ENCODE measurements at regions not wholly inside any gene's neighbourhood (a gene's known extent, or its start where the extent isn't known, plus 50 kb on each side); places are given as distances from the start of the nearest gene placed in this dataset.
"Not testable (repeated sequence)": the region's sequence is repeated elsewhere in the genome, so short reads cannot be mapped to it uniquely, and the experiment has no call there.

DNA sequence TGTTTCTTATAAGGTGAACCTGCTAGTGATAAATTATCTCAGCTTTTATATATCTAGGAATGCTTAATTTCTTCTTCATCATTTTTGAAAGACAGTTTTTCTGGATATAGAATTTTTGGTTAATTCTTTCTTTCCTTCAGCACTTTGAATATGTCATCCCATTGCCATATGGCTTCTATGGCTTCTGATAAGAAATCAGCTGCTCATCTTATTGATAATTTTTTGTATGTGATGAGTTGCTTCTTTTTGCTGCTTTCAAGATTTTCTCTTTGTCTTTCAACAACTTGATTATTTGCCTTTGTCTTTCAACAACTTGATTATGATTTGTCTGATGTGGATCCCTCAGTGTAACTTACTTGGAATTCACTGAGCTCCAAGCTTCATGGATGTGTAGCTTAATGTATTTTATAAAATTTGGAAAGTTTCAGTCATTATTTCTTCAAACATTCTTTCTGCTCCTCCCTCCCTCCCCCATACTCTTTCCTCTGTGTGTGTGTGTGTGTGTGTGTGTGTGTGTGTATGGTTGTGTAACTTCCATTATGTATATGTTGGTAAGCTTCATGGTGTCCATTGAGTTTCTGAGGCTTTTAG, 243.9 kb downstream of the TLE1 start:
- DNase-seq (ENCODE audit: low read depth in 1 of 2, low spot score in 1 of 2), result no peak

DNA sequence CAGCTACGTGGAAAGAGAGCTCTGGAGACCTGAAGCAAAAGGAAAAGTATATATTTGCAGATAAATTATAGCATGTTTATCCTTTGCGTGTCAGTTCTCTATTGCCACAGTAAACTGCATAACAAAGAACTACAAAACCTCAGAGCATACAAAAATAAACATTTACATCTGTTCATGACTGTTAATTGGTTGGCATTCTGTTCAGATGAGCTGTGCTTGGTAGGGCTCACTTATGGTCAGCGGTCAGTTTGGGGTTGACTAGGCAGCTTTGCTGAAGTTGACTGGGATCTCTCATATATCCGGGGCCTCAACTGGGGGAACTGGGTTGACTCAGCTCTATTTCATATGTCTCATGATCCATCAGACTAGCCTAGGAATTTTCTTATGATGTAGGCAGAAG, 257.7 kb downstream of the TLE1 start:
- no peak for DNase-seq (ENCODE audit: low read depth in 1 of 2, low spot score in 1 of 2)

DNA sequence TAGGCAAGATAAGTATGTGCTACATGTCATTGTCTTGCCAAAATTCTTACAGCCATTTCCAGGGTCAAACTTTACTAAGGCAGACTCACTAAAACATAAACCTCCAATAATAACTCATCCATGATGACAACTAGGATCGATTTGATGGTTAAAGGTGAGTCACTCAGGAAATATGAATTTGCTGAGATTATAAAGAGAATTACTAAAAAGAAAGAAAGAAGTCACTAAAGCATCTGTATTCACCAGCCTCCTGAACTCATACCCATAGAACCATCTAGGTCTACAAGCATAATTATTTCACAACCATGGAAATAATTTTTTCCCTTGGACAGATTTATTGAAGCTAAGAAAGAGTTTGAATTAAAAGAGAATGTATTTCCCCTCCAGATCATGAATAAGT, 258.6 kb downstream of the TLE1 start:
- no peak for DNase-seq (ENCODE audit: low read depth in 1 of 2, low spot score in 1 of 2)

DNA sequence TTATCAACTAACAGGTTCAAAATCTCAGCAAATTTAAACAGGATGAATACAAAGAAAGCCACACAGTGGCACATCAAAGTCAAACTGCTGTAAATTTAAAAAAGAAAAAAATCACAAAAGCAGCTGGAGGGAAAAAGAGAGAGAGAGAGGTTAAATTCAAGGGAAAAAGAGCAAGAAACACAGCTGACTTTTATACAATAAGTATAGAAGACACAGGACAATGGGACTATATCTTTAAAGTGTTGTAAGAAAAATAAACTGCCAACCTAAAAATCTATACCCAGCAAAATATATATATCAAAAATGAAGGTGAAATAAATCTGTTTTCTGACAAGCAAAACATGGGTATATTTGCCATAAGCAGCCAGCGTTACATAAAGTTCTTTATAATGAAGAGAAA, 261.5 kb downstream of the TLE1 start:
- DNase-seq (ENCODE audit: low read depth in 1 of 2, low spot score in 1 of 2), result no peak

GRCh38 chr9:81424431-81424830, 264.9 kb downstream of the TLE1 start:
- no peak for DNase-seq (ENCODE audit: low read depth in 1 of 2, low spot score in 1 of 2)

- DNase-seq (ENCODE audit: low read depth in 1 of 2, low spot score in 1 of 2), result no peak
These were observed 265.6 kb downstream of the TLE1 start for GRCh38 chr9:81423589-81424326.

DNA sequence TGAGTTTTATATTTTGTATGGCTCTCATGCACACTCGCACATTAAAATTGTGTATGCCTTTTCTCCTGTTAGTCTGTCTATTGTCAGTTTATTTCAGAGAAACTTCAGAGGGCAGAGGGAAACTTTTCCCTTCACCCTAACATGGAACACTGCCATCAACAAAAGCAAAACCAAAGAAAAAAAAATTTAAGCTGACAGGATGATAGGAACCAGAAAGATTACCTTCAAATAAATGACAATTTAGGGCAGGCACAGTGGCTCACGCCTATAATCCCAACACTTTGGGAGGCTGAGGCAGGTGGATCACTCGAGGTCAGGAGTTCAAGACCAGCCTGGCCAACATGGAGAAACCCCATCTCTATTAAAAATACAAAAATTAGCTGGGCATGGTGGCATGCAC, 268.3 kb downstream of the TLE1 start:
- not testable (repeated sequence) for DNase-seq (ENCODE audit: low read depth in 1 of 2, low spot score in 1 of 2)

DNA sequence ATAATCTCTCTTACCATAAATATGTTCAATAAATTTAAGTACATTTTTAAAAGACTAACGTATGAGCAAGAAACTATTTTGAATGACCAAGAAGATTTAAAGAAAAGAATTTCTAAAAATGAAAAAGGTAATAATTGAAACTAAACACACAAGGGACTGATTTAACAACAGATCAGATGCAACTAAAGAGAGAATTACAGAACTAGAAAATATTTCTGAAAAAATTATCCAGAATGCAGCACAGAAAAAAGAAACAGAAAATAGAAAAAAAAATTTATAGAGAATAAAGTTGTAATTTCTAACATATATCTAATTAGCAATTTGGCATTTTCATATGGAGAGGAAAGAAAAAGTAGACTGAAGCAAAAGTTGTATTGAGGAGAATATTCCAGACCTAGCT, 269.3 kb downstream of the TLE1 start:
- DNase-seq (ENCODE audit: low read depth in 1 of 2, low spot score in 1 of 2), result no peak

DNA sequence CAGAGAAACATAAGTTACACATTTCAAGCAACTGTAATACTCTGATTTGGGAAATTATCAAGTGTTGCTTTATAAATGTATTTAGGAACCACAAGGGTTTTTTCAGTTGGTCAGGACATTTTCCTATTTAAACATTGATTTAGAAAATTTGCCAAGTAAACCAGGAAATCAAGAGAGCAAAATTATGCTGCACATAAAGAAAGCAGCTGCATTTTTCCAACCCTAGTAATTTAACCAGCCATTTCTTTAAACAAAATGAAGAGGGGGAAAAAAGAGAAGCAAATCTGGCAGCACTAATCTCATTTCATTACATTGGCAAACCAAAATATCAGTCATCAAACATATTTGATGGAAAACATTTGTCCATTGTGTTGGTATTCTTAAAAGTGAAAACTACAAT, 271.4 kb downstream of the TLE1 start:
- DNase-seq (ENCODE audit: low read depth in 1 of 2, low spot score in 1 of 2), result no peak

DNA sequence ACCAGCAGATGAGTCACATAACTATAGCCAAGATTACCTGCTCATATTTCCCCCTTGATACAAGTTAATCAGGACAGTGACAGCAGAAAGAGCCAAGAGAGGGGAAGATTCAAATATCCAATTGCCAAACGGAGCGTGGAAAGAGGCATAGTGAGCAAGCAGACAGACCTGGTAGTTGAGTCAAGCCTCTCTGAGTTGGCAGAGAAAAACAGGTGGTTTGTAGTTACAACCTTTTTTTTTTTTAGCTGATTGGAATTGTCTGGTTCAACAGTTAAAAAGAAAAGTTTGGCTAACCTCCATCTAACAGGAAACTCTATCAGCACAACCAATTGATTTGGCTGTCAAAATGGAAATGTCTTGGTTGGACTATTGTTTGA, 272.1 kb downstream of the TLE1 start:
- no peak for DNase-seq (ENCODE audit: low read depth in 1 of 2, low spot score in 1 of 2)

- no peak for DNase-seq (ENCODE audit: low read depth in 1 of 2, low spot score in 1 of 2)
These were observed 272.7 kb downstream of the TLE1 start for GRCh38 chr9:81416476-81417298.

- DNase-seq (ENCODE audit: low read depth in 1 of 2, low spot score in 1 of 2), result no peak
These were observed 274.5 kb downstream of the TLE1 start for GRCh38 chr9:81414836-81415235.

- no peak for DNase-seq (ENCODE audit: low read depth in 1 of 2, low spot score in 1 of 2)
These were observed 277.4 kb downstream of the TLE1 start for GRCh38 chr9:81411961-81412360.

GRCh38 chr9:81410201-81410600, 279.1 kb downstream of the TLE1 start:
- no peak for DNase-seq (ENCODE audit: low read depth in 1 of 2, low spot score in 1 of 2)

DNA sequence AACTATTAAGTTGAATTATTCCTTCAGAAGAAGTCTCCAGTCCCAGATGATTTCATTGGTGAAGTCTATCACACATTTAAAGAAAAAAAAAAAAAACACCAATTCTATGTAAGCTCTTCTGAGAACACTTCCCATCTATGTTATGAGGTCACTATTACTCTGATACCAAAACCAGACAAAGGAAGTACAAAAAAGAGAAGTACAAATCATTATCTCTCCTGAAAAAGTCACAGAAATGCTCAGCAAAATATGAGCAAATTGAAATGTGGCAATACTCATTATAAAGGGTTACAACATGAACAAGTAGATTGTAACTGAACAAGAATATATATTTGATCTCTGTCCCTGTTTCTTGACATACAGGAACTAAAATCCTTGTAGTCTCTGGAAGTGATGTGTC, 280.4 kb downstream of the TLE1 start:
- no peak for DNase-seq (ENCODE audit: low read depth in 1 of 2, low spot score in 1 of 2)

- no peak for DNase-seq (ENCODE audit: low read depth in 1 of 2, low spot score in 1 of 2)
These were observed 284.3 kb downstream of the TLE1 start for GRCh38 chr9:81404931-81405598.

DNA sequence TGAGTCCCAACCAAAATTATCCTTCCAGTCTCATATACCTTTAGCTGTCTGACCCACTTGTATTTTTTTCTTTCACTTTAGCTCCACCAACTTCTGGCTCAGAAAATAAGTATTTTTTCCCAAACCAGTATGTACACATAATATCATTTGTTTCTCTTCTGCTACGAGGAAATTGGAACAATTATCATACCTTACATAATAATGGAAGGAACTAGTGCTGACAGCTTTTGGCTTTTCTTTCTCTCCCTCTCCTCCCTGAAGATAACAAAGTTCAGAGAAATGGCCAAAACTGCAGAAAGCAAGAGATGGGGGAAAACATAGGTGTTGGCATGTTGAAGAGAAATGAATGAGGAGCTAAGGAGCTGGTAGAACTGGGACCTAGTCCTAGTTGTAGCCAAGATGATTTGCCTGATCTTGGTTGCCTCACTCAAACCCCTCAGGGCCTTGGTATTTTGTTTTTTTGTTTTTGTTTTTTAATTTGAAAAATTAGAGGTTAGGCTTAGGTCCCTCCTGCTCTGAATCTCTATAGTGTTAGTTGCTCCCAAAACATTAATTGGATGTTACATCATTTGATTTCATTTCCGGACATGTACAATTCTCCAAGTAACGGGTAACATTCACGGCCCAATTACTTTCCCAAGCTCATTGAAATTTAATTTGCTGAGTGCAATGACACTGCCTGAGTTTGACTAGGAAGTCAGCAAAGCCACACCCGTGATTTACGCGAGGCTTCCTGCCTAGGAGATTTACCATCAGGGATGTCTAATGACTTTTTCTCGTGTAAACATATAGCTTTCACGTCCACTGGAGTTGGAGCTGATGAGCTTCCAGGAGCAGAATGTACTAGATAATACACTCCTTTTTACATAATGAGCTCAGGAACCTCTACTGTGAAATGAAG, 291.6 kb downstream of the TLE1 start:
- DNase-seq (ENCODE audit: low read depth in 1 of 2, low spot score in 1 of 2), result no peak

DNA sequence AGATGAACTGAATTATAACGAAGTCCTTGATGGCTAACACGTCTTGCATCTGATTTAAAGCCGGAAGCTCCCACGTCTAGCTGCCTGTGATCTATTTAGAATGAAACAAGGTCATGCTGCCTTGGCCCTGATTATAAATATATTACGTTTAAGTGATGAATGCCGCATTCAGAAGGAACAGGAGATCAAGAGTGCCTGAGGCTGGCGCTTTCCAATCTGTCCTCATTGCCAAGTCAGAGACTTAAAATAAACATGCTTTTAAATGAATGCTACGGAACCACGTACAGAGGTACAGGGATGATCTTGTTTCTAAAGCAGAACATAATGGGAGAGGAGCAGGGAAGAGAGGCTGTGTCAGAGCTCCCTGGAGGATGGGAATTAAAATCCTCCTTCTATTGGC, 292.8 kb downstream of the TLE1 start:
- no peak for DNase-seq (ENCODE audit: low read depth in 1 of 2, low spot score in 1 of 2)

DNA sequence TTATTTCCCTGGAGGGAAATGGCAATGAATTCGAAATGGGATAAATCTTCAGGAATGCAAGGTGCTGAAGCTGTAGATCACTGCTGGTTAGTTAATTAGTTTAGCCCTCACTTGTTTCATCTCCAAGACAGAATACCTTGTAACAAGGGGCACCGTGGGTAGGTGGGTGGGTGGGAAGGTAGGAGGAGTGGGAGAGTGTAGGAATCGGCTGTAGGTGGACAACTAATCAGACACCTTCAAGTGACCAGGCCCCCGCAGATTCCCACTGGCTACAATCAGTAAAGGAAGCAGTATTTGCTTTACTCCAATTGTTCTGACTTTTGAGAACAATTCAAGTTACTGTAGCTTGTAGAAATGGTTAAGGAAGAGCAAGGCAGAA, 293.7 kb downstream of the TLE1 start:
- DNase-seq (ENCODE audit: low read depth in 1 of 2, low spot score in 1 of 2), result no peak

DNA sequence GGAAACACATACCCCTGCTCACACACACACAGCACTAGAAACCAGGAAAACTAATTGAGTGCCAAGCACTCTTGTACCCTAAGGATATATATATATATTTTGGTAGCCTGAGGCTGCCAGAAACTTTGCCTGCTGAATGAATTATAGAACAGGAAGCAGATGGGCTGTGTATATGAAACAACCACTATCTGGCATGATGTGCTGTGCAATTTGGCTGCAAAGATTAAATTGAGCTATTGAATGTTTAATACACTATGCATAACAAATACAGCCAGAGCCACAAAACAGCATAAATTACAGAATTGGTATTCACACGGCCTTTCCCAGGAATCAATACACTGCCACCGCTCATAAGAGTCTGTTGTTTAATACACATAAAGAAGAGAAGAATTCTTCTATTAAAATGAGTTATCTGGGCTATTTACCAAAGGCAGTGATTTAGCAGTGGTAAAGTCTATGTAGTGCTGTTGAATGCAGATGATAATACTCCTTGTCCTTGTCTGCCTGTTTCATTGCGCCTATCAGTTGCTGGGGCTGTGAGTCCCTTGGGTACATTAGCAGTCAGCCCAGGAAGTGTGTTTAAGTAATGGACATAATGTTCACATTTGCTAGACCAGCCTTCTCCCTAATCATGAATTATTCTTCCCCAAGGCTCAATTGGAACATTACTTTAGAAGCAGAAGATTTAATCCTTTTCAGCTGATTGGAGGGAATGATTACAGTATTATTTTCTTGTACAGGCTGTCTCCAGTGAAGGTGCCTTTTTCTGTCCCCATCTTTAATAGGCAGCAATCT, 294.3 kb downstream of the TLE1 start:
- DNase-seq (ENCODE audit: low read depth in 1 of 2, low spot score in 1 of 2), result no peak

All from activated T-helper 1 cell treated with anti-CD3 and anti-CD28 coated beads, Interleukin-2, amount 50 U/mL, for 16 hours (primary cell).